Bone marrow (tissue), 2 donors: ENCODE measurements at regions not wholly inside any gene's neighbourhood (a gene's known extent, or its start where the extent isn't known, plus 50 kb on each side); places are given as distances from the start of the nearest gene placed in this dataset.
"Not testable (repeated sequence)": the region's sequence is repeated elsewhere in the genome, so short reads cannot be mapped to it uniquely, and the experiment has no call there.

Experiments
- DNase-seq, 2 donors: peaks; one replicate each; lab custom pipeline; 2025; lab: John Stamatoyannopoulos, UW

DNA sequence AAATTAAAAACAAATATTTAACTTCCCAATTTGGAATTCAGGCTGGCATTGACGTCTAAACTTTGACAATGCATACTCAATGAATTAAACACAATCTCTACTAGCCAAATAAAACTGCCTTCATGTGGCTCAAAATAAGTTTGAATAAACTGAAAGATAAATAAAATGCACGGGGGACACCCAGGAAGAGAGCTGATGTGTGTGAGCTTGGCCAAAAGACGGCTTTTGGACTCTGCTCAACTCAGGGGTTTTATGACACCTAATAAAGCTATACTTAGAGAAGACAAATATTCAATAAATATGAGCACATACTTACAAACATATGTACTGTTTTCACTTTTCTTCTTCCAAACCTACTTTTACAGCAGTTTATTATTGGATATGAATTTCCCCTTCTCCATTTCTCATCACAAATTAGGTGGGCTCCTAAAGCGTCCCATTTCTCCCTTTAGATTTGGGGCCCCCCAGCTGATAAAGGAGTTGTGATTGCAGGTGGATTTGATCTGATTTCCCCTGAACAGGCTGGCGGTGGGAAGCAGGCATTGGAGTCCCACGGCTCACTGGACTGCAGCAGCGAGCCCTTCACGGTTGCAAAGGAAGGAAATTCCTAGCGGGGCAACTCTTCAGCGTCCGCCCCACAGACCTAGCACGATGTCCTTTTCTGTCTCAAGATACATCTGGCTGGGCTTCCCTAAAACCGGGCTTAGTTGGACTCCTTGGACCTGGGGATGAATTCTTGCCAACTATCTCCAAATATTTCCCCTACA lies 79.6 kb downstream of the INSIG1 start:
- DNase-seq, result no peak

DNA sequence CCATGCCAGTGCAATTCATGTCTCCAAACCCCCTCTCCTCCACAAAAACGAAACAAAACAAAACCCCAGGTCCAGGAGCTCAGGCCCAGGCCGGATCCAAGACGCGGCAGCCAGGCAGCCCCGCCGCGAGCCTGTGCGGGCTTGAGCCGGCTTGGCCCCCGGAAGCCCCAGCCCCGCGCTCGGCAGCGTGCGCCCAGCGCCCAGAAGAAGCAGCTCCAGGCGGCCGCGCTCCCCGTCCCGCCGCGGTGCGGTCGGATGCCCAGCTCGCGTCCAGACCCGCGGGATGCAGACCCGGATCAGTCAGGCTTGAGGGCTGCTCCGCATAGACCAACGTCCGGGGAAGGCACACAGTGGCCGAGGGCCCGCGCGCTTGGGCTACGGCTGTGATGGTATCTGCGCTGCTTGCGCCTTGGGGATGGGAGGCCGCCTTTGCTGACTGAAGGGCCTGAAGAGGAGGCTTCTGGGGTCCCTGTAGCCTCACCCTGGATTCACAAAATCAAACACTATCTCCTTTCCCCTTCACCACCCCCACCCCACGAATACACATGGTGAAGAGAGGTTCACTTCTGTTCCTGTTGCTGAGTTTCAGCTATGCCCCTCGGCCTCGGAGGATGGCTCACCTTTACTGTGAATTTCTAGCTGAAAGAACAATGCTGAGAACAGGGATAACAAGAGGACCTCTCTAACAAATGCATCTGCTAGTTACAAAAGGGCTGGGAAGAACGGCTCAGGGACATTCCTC lies 79.9 kb upstream of the EN2 start:
- no peak for DNase-seq

DNA sequence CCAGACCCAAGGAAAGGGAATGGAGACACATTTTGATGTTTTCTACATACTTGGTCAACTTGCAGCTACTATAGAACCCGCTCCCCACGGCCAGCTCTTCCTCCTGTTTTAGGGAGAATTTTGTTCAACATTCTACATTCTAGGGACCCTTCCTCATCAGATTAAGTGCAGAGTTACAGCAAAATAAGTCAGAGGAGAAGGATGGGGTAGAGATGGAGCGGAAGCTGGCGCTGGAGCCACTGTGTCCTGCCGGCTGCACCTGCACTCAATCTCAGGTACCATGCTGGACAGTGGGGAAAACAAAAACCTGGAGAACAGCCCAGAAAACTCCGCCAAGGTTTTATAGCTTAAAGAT lies 79.4 kb upstream of the EN2 start:
- DNase-seq, result no peak

DNA sequence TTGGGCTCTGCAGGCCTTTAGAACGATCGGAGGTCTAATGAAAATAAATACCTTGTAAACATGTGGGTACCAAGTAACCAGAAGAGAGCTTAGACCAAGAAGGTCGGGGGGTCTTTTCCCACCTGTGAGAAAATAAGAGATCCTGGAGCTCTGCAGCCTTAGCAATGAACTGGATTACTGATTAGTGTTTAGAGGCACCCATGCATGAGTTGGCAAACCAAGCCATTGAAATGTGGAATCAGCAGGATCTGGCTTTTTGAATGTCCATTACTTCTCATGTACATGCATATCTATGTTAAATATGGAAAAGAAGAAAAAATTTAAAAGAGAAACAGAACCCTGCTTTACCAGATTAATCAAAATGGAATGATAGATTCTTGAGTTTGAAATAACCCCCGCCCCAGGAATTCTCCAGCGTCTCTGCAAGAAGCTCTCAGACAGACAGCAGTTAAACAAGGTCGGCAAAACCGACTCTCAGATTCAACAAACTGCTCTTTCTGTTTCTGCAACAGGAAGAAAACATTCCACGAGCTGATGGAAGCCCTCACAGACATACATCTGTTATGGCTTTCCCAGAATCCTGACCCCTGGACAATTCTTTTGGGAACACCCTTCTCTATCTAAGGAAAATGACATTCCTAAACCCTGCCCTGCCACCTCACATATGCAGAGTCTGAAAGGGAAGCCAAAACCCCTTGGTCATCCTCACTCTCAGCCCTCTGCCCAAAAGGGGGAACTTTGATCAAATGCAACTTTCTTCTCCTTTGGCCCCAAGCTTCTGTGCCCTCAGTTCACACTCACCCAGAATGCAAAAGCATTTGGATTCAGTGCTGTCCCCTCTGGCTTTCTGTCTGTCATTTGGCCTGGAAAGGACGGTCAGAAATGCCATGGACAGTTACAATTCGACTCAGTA lies 78.7 kb upstream of the EN2 start:
- no peak for DNase-seq

DNA sequence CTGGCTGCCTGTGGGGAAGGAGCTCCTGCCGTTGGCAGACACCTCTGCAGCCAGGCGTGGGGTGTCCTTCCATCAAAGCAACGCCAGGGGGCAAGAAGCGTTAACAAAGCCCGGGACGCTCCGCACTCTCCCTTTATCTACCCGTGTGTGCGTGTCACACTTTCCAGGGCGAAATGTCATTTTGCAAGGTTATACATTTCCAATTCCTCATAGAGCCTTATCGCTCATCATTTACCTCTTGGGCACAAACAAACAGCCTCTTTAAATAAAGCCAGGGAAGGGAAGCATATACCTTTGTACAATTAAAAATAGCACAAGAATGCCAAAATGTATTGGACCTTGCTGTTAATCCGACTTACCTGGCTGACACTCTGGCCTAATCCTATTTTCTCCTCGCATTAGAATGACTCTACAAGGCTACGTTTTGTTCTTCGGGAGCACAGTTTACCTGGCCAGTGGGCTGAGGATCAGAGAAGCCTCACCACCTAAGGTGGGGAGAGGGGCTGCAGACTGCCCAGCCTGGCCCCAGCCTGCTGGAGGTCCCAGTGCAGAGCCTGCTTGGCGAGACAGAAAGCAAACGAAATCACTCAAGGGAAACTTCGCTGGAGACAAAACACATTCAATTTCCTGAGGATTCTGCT lies 77.6 kb upstream of the EN2 start:
- DNase-seq, result peak; percentile 24 to 31

DNA sequence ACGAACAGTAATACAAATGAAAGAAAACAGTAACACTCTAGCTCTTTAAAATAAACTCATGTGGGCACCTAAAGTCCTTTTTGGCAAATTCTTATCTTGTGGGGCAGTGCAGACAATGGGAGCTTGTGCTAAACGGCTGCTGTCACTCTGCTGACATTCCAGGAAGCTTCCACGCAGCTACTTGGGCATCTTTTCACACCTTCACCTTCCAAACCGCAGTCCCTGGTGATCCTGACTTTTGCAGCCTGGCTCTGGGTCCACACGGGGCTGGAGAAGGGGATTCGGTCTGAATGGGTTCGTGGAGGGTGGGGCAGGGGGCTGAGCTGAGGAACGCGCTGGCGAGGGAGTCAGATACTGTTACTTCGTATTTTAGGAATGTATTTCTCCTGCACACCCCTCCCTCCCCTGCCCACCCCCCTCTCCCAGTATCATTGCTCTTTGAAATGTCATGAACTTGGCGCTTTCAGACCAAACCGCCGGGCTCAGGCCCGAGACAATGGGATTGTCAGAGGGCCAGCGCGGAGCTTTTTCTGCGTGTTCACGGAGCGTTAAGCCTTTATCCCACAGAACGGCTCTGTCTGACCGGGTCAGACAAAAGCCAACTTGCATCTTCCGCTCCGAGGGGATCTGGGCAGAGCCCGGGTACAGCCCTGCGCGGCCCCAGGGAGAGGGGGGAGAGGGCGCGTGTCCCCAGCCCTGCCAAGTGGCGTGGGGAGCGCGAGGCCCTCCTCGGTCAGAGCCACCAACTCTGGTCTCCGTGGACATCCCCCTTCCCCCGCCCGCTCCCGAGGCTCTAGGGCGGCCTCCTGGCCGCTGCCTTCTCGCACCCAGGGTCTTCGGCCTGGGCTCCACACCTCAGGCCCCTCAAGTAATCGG lies 76.7 kb upstream of the EN2 start:
- DNase-seq, result no peak

DNA sequence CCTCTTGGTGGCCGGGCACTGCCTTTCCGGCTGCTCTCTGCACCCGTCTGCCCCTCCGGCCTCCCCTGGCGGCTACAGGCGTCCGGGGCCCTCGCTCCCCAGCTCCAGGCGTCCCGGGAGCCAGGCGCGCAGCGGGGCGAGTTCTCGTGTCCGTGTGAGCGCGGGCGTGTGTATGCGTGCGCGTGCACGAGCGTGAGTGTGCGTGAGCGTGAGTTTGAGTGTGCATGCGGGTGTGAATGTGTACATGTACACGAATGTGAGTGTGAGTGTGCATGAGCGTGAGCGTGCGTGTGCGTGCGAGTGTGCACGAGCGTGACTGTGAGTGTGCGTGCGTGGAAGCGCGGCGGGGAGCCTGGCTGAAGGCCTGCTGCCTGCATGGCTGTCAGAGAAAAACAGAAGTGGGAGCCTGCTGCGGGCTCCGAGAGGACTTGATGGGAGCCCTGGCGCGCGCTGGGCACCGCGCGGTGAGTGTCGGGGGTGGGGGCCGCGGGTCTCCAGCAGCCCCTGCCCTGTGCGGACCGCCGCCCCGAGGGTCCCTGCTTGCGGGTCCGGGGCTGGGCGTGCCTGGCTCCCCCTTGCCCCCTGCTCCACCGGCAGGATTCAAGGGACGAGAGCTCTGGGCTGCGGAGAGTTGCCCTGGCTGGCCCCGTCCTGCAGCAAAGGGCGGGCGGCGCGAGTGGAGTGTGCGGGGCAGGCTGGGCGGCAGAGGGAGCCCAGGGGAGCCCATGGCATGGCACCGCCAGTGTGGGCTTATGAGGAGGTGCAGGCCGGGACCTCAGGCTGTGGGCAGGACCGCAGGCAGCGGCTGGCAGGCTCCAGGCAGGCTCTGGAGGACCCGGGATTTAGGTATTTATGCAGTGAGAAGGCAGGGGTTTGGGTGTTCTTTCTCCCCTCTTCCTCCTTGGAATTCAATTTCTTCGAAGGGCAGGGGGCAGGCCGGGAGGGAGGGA lies 75.8 kb upstream of the EN2 start:
- DNase-seq, result no peak

DNA sequence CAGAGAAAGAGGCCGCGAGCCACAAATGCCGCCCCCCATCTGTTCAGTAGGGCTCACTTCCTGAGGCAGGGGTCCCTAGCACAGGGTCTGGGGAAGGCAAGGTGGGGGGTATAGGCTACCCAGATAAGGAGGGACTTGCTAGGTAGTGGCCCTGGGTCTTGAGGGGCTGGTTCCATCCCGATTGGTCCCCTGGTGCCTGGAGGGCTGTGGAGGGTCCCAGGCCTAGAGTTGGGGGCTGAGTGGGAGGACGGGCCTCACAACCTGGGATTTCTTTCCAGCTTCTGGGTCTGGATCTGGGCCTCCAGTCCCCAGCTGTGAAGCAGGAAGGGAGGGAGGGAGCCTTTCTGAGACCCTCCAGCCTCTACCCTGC lies 75.1 kb upstream of the EN2 start:
- no peak for DNase-seq

DNA sequence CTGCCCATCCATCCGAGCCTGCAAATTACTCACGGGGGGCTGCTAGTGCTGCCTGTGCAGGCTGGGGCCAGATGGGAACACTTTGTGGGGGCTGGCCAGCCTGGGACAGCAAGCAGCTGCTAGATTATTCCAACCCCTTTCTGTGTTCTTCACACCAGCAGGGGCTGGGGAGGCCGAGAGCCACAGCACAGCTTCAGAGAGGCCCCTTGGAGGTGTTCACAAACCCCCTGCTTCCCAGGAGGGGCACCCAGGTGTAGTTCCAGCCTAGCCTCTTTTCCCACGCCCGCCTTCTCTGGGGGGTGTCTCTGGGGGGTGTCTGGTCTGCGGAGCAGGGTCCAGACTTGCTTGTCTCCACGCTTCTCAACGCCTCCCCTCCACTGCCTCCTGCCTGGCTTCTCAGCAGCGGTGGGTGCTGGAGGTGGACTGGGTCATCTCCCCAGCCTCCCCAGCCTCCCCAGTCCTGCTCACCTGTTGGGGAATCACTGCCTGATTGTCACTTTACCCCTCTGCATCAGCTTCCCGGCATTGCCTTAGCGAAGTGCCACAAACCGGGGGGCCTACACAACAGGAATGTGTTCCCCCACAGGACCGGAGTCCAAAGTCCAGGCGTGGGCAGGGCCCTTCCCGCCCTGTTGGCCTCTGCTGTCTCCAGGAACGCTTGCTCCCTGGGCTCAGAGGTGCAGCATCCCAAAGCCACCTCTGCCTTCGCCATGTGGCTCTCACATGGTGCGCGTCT lies 74.0 kb upstream of the EN2 start:
- DNase-seq, result no peak

DNA sequence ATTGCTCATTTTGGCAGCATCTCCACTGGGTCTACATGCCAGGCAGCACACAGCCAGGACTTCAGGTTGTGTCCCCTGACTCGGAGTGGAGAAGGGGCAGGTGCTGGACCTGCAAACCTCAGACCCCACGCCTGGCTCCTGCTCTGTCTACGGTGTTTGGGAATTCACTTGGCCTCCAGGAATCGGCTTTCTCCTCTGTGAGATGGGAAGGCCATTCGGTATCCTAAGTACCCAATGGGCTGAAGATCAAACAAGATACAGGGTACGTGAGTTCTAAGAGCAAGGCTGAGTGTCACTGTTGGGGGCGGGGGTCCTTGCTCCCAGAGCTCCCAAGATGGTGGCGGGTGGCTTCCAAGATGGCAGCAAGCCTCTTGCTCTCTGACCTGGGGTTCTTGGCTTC lies 73.2 kb upstream of the EN2 start:
- no peak for DNase-seq

DNA sequence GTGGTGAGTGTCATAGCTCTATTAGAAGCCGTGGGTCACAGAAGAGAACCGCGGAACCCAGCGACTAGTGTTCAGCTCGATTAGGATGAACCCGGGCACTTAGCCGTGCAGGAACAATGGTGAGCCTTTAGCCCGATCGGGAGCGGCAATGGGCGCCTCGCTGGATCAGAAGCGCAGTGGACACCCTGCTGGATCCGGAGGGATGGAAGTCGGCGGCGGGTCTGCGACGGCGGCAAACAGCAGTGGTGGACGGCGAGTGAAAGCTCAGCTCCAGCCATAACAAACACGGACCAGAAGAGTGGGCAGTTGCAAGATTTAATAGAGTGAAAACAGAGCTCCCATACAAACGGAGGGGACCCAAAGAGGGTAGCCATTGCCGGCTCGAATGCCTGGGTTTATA lies 72.7 kb upstream of the EN2 start:
- not testable (repeated sequence) for DNase-seq

DNA sequence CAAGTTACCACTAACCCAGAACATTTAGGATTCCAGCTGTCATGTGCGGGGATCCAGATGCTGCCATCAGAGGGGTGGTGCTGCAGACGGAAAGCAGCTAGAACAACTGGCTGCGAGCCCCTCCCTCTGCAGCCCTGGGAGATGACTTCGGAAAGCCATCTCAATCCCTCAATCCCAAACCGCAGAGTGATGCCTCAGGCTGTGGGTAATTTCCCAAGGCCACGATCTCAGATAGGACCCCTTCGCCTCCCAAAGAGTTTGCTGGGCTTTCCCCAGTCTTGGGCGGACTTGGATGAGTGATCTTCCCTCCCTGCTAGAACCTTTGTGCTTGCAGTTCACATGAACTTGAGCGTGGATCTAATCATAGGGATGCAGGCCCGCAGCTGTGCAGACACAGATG lies 71.3 kb upstream of the EN2 start:
- no peak for DNase-seq

DNA sequence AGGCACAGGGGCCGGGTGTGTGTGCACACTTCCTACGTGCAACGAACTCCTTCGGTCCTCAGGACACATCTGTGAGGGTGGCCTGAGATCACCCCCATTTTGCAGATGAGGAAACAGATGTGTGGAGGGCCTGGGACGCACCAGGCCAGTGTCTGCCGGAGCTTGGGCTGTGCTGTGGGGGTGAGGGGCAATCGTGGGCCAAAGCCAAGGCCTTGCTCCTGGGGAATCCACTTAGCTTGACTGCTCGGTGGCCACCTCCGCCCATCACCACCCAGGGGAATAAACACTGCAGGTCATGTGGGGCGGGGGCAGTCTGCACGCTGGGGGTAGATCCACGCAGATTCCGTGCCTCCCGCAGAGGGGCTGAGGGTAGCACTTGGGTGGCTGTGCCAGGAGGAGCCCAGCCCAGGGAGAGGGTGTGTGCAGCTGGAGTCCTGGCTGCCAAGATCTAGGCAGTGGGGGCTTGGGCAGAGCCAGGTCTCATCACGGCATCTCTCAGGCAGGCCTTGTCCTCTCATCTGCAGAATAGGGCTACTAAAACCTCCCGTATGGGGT lies 70.8 kb upstream of the EN2 start:
- no peak for DNase-seq

DNA sequence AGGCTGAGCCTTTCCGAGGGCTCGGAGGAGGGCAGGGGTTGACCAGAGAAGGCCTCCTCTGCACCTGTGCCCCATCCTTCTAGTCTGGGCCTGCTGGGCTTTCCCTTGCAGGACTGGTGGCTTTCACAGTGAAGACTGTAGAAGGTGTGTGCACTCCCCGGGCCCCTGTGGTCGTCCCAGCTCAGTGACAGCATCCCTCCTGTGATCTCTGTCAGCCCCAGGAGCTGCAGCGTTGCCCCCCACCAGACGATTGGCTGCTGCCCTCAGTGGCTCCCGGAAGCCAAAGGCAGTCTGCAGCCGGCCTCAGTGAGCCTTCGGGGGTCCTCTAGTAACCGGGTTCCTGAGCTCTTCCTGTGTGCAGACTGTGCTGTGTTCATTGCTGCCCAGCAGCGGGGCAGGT lies 69.4 kb upstream of the EN2 start:
- DNase-seq, result no peak

DNA sequence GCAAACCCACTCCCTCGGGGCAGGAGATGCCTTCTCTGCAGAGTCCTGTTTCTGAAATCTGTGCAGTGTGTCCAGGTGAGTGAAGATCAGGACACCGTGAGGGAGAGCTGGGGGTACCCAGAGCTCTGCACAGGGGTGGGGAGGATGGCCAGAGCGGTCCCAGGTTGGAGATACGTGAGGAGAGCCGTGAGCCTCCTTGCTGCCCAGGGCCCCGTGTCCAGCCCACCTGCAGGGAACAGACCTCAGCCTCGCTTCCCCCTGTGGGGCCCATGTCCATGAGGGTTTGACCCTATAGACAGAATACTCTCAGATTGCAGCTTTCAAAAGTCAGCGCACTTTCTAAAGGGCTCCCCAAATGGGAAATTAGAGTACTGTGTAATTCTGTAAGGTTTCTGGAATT lies 66.5 kb upstream of the EN2 start:
- DNase-seq, result no peak

DNA sequence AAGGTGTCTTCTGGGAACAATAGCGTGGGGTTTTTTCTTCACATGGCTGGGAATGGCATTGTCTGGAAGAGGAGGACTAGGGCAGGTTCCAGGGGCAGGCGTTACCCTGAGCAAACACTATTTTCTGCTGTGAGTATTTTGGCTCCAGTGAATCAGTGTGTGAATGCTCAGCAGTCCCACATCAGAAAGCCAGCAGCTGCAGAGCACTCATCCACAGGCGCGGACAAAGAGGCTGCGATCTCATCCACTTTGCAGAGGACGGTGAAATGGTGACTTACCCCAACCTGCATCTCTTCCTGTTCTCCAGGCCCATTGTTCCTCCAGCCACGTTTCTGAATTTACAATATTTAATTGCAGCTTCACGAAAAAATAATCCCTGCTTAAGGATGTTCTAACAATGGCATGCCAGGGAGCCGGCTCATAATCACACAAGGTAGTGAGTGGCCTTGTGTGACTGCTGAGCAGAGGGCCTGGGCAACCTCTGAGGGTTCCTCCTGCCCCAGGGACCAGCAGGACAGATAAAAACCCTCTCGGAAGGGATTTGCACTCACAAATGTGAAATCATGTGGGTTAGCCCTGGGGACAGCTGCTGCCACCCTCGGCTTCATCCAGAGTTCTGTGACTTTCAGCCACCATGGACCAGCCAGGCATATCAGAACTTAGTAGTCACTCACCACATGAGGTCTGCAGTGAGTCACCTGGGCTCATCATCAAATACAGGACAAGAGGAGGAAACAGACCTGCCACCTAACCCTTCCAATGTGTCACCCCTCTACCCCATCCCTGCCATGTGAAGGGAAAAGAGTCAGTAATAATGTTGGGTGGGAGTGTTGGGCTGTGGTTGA lies 65.0 kb upstream of the EN2 start:
- DNase-seq, result no peak

DNA sequence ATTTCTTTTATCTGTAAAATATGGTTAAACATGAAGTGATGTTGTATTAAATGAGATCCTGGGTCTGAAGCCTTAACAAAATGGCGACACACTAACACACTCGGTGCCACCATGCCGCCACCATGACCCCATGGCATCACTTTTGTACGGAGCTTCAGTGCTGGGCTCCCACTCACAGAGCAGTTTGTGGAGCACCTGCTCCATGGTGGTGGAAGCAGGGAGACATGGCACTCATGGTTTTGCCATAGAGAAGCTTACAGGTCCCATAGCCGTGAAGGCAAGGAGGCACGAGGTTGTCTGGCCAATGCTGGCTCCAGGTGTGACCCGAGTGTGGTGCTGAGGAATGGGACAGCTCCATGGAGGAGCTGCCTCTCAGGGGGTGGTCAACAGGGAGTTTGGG lies 63.5 kb upstream of the EN2 start:
- DNase-seq, result no peak

DNA sequence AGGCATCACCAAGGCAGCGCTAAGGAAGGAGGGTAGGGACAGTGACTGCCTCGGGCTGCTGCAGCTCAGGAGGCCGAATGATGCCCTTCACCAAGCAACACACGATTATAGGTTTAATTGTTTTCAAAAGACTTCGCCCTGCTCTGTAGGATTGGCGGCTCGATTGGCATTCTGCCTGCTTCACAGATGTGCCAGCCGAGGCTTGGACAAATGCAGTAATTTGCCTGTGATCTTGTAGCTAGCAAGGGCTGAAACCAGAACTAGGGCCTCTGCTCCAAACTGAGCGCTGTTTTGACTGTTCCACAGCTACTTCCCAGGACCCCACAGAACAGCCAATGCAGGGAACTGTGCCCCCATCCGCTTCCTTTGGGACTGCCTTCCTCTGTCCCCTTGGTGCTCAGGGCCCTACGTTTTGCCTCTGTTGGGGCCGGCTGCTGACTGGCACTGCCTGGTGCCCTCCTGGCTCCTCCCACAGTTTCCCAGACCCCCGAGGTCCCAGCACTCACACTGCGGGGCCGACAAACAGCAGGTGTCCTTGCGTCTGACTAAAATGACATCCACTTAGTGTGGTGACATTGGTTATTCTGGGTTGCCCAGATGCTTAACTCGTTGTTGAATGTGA lies 62.6 kb upstream of the EN2 start:
- no peak for DNase-seq
